HG03108 (cell line): ENCODE measurements at regions not wholly inside any gene's neighbourhood (a gene's known extent, or its start where the extent isn't known, plus 50 kb on each side); places are given as distances from the start of the nearest gene placed in this dataset.
"Not testable (repeated sequence)": the region's sequence is repeated elsewhere in the genome, so short reads cannot be mapped to it uniquely, and the experiment has no call there.

Source experiments
- ATAC-seq: cut with Tn5 transposase; IDR thresholded peaks from one replicate; pipeline ENCODE4 v1.9.1; 2021; ENCODE audit warnings: moderate library complexity; ENCODE audit not compliant: unreplicated experiment

- no peak for ATAC-seq
These were observed 178.0 kb downstream of the FOXG1 start for GRCh38 chr14:28944605-28945004.

DNA sequence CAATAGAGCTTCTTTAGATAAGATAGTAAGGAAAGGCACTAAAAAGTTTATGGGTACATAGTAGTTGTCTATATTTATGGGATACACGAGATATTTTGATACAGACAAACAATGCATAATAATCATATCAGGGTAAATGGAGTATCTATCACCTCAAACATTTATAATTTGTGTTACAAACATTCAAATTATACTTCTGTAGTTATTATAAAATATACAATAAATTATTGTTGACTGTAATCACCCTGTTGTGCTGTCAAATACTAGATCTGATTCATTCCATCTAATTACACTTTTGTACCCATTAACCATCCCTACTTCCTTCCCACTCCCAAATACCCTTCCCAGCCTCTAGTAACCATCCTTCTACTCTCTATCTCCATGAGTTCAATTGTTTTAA, 179.7 kb downstream of the FOXG1 start:
- ATAC-seq: no peak

DNA sequence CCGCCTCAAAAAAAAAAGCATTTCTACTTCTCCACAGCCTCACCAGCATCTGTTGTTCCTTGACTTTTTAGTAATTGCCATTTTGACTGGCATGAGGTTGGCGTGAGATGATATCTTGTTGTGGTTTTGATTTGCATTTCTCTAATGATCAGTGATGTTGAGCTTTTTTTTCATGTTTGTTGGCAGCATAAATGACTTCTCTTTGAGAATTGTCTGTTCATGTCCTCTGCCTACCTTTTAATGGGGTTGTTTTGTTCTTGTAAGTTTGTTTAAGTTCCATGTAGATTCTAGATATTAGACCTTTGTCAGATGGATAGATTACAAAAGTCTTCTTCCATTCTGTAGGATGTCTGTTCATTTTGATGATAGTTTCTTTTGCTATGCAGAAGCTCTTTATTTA, 182.9 kb downstream of the FOXG1 start:
- ATAC-seq: no peak

DNA sequence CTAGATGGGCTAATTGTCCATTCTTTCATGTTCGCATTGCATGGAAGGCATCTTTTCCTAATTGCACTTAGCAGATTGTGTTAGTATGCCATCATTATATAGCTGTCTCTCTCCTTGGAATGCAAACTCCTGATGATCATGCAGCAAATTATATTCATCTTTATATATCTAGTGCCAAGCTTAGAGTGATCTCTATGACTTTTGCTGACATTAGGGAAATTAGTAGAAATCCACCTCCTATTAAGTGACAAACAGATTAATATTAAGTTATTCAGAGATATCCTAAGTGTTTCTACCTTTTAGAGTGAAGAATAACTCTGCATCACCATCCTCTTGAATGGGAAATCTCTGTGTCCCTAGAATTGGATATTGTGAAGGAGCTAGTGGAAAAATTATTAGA, 185.6 kb downstream of the FOXG1 start:
- ATAC-seq: no peak

- no peak for ATAC-seq
These were observed 186.1 kb downstream of the FOXG1 start for GRCh38 chr14:28952666-28953065.

DNA sequence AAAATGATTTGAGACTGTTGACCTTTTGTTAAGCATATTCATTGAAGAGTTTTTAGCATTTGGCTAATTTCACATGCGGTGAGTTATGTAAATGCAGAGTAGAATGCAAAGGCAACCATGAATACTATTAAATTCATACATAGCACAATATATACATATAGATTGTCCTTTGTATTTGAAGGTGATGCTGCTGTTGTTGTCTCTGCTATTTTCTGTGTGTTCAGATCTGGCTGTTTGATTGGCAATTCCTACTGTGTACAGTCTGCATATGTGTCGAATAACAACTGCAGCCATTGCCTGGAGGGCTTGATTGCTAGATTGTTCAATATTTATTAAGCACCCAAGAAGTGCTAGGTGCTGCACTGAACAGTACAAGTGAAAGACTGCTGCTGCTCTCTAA, 187.4 kb downstream of the FOXG1 start:
- no peak for ATAC-seq

DNA sequence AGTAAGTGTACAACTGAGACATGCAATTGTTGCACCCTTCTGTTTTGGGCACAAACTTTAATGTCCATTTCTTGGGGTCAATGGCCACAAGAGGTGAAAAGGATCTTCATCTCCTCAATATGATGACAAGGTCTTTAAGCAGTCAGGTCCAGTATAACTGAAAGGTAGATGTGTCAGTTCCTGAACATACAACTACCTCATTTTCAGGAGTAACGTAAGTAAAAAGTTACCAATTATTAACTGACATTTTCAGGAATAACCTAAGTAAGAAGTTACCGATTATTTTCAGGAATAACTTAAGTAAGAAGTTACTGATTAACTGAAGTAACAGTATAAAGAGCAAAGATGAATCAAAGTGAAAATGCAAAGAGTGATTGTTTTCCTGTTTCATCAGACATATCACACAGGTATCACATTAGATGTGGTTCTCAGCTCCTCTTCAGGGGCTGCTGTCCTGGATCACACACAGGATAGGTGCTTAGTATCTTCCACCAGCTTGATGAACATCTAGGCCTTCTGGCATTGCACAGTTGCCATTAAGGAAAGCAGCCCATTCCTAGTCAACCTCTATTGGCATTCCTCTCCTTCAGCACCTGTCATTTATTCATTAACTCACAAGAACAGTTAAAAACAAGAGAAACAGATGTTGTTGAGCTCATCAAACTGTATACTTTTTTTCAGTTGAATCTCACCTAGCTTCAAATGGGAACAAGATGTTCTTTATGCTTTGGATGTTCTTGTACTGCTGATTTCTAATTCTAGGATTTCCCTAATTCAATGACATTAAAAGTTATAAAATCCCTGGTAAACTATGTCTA, 200.0 kb downstream of the FOXG1 start:
- peak; percentile 93 for ATAC-seq

DNA sequence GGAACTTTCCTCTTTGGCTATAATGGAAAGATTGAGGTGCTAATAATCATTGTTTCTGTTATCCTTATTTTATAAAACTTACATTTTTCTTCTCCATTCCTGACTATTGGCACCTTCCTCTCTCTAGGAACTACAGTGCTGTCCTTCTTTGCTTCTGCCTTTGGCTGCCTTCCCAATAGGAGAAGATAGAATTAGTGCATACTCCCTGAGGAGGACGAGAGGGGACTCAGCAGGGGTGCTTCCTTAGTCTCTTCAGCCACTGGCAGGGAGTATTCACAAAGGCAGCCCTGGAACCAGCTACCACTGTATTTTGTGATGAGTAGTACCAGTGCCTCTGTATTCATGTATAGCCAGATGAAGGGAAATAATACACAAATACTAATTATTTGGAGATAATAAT, 208.5 kb downstream of the FOXG1 start:
- ATAC-seq: no peak

- no peak for ATAC-seq
These were observed 215.6 kb downstream of the FOXG1 start for GRCh38 chr14:28982228-28982627.

- no peak for ATAC-seq
These were observed 216.7 kb downstream of the FOXG1 start for GRCh38 chr14:28983279-28983678.

- ATAC-seq: no peak
These were observed 220.9 kb downstream of the FOXG1 start for GRCh38 chr14:28987516-28987915.

GRCh38 chr14:28997196-28997595, 230.6 kb downstream of the FOXG1 start:
- ATAC-seq: not testable (repeated sequence)

DNA sequence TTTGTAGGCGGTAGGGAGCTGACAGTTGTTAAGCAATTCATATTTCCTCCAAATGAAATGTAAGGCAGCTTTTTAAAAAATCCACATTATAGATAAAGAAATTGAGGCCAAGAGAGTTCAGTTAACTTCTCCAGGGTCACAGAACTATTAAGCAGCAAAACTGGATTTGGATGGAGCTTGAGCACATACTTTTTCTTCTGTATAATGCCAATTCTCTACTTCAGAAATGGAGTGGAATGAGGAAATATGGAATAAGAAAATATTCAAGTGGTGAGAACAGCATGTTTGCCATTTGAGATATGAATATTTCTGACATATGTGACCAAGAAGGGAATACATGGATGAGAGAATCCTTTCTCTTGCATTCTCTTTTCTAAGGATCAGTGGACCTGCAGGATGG, 233.1 kb downstream of the FOXG1 start:
- ATAC-seq: no peak

DNA sequence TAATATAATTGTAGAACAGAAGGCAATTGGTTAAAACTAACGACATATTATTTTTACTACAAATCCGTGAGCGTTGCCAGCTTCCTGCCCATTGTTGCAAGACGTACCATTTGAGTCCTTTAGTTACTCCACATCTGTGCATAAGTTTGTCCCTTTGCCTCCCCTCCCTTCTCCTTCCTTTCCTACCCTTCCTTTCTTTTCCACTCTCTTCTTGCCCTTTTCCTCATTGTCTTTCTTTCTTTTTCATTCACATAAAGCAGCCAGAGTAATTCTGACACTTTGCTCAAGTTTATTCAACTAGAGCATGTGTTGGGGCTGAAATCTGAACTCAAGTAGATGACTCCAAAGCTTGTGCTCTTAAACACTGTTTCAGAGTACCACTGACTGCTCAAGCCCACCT, 239.1 kb downstream of the FOXG1 start:
- ATAC-seq: no peak

GRCh38 chr14:29007990-29008389, 241.4 kb downstream of the FOXG1 start:
- ATAC-seq: no peak

DNA sequence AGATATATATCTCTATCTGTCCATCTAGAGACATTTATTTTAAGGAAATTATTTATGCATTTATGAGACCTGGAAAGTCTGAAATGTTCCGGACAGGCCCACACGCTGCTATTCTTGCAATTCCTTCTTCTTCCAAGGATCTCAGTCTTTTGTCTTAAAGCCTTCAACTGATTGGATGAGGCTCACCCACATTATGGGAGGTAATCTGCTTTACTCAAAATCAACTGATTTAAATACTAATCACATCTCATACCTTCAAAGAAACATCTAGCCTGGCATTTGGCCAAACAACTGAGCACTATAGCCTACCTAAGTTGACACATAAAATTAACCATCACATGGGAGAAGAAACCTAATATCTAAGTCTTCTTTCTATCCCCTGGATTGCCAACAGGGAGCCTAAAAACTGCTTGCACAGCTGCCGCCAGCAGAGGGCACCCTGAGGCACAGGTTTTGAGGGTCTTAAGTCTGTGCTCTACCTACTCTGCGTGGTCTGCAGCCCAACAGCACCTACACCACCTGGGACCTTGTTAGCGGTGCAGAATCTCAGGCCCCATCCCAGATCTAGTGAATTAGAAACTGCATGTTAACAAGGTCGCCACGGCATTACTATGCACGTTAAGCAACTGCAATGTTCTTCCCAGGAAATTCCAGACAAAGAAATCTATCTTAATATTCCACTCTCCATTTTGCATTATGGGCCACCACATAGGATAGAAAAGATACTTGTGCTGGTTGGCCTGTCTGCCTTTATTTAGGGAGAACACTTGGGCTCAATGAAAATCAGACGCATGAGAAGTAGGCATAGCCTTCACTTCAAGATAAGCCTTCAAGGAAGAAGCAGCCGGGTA, 249.7 kb downstream of the FOXG1 start:
- no peak for ATAC-seq

GRCh38 chr14:29023505-29023904, 256.9 kb downstream of the FOXG1 start:
- ATAC-seq: not testable (repeated sequence)

GRCh38 chr14:29027441-29027840, 260.9 kb downstream of the FOXG1 start:
- not testable (repeated sequence) for ATAC-seq

DNA sequence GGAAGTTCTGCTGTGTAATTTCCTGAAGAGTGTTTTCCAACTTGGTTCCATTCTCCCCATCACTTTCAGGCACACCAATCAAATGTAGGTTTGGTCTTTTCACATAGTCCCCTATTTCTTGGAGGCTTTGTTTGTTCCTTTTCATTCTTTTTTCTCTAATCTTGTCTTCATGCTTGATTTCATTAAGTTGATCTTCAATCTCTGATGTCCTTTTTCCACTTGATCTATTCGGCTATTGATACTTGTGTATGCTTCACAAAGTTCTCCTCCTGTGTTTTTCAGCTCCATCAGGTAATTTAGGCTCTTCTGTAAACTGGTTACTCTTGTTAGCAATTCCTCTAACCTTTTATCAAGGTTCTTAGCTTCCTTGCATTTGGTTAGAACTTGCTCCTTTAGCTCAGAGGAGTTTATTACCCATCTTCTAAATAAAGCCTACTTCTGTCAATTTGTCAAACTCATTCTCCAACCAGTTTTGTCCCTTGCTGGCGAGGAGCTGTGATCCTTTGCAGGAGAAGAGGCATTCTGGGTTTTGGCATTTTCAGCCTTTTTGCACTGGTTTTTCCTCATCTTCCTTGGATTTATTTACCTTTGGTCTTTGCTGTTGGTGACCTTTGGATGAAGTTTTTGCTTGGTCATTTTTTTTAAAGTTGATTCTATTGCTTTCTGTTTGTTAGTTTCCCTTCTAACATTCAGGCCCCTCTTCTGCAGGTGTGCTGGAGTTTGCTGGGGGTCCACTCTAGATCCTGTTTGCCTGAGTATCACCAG, 261.5 kb downstream of the FOXG1 start:
- ATAC-seq: not testable (repeated sequence)

- no peak for ATAC-seq
These were observed 262.5 kb downstream of the FOXG1 start for GRCh38 chr14:29028973-29029582.

GRCh38 chr14:29030121-29030520, 263.5 kb downstream of the FOXG1 start:
- no peak for ATAC-seq
